Glutamatergic neuron (in vitro differentiated cells): ENCODE measurements at regions not wholly inside any gene's neighbourhood (a gene's known extent, or its start where the extent isn't known, plus 50 kb on each side); places are given as distances from the start of the nearest gene placed in this dataset.

ENCODE experiments used
- DNase-seq: peaks from one replicate; pipeline ENCODE4 v3.0.0; 2022
- H3K27ac Mint-ChIP-seq: one replicate; pipeline ENCODE4 v1.8.0; 2020; ENCODE audit warnings: mild to moderate bottlenecking, mixed read lengths, inconsistent platforms; ENCODE audit not compliant: unreplicated experiment
- H3K27me3 Mint-ChIP-seq: one replicate; pipeline ENCODE4 v1.8.0; 2020; ENCODE audit warnings: mild to moderate bottlenecking, moderate library complexity, mixed read lengths, inconsistent platforms; ENCODE audit not compliant: unreplicated experiment
- H3K36me3 Mint-ChIP-seq: one replicate; pipeline ENCODE4 v1.8.0; 2020; ENCODE audit warnings: mild to moderate bottlenecking, mixed read lengths, inconsistent platforms; ENCODE audit not compliant: unreplicated experiment
- H3K4me1 Mint-ChIP-seq: one replicate; pipeline ENCODE4 v1.8.0; 2020; ENCODE audit warnings: mild to moderate bottlenecking, low read depth, mixed read lengths, inconsistent platforms; ENCODE audit not compliant: unreplicated experiment
- H3K4me3 Mint-ChIP-seq: one replicate; pipeline ENCODE4 v1.8.0; 2020; ENCODE audit warnings: mild to moderate bottlenecking, mixed read lengths, inconsistent platforms; ENCODE audit not compliant: unreplicated experiment
- H3K9me3 Mint-ChIP-seq: one replicate; pipeline ENCODE4 v1.8.0; 2020; ENCODE audit warnings: mild to moderate bottlenecking, moderate library complexity, mixed read lengths, inconsistent platforms; ENCODE audit not compliant: unreplicated experiment
- TF ChIP-seq, protein P1 (sequence below): fragments of 200-600 bp; sonication (generic); IDR thresholded peaks from one replicate; pipeline ENCODE4 v1.5.0; 2021; ENCODE audit not compliant: partially characterized antibody, unreplicated experiment

DNA sequence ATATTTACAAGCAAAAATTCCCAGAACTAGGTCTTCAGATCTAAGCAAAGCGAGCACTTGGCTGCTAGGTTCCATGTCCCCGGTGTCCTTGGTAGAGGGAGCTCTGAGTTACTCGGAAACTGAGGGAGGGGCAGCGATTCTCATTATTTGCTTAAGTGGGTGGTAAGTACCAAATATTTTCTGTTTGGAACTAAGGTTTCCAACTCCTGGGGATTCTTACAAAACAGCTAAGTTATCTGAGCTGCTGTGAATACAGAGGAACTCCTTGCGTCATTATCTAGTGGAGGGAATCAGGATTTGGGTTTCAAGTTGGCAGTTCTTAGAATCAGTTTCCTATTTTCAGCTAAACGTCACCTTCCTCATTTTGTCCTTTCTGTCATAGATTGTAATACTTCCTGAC, 76.8 kb upstream of the IKZF1 start:
- TF ChIP-seq, protein P1, sequence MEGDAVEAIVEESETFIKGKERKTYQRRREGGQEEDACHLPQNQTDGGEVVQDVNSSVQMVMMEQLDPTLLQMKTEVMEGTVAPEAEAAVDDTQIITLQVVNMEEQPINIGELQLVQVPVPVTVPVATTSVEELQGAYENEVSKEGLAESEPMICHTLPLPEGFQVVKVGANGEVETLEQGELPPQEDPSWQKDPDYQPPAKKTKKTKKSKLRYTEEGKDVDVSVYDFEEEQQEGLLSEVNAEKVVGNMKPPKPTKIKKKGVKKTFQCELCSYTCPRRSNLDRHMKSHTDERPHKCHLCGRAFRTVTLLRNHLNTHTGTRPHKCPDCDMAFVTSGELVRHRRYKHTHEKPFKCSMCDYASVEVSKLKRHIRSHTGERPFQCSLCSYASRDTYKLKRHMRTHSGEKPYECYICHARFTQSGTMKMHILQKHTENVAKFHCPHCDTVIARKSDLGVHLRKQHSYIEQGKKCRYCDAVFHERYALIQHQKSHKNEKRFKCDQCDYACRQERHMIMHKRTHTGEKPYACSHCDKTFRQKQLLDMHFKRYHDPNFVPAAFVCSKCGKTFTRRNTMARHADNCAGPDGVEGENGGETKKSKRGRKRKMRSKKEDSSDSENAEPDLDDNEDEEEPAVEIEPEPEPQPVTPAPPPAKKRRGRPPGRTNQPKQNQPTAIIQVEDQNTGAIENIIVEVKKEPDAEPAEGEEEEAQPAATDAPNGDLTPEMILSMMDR = no peak
- H3K27me3 Mint-ChIP-seq = no peaks in the 10 kb centered on the region

DNA sequence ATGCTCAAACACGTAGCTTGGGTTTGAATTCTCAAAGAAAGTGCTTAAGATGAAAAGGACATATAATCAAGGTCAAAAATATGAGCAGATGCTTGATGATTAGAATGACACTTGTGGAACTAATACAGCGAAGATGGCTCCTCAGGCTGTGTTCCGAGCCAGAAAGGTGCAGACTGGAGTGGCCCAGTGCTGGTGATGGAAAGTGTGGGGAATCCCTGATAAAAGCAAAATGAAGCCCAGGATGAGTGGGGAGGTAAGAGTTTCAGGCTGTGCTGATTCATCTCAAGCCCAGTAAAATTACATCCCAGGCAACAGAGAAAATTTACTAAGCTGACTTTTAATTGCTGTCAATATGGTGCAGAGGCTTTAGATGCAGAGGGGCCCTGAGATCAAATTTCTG, 77.8 kb upstream of the IKZF1 start:
- peaks cover 4% of the 10 kb centered on the region for H3K9me3 Mint-ChIP-seq
- H3K27ac Mint-ChIP-seq = no peak overlapping the region
- TF ChIP-seq, protein P1 = no peak
- DNase-seq = no peak
- H3K27me3 Mint-ChIP-seq = no peaks in the 10 kb centered on the region
- H3K4me3 Mint-ChIP-seq = no peak overlapping the region
- no peaks in the 10 kb centered on the region for H3K36me3 Mint-ChIP-seq
- H3K4me1 Mint-ChIP-seq = no peaks in the 10 kb centered on the region

More for the DNA sequence above, 76.8 kb upstream of the IKZF1 start:
- no peak for DNase-seq
- Mint-ChIP-seq H3K4me1 (no peaks in the 10 kb centered on the region), H3K27ac (no peak overlapping the region), H3K9me3 (peaks cover 4% of the 10 kb centered on the region), H3K4me3 (no peak overlapping the region), H3K36me3 (no peaks in the 10 kb centered on the region)

DNA sequence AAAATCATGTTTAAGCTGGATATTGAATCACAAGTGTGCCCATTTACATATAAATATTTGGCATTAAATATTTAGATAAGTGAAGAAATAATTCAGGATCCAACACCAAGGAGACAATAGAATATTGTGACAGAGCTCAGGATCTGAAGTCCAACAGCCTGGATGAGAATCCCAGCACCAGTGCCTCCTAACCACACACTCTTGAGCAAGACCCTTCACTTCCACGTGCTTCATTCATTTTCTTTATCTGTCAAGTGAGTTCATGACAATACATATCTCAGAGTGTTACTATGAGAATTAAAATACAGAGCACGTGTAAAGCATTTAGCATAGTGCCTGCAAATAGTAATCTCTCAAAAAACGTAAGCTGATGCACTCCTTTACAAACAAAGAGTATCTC, 78.4 kb upstream of the IKZF1 start:
- no peaks in the 10 kb centered on the region for H3K4me1 Mint-ChIP-seq
- no peaks in the 10 kb centered on the region for H3K27me3 Mint-ChIP-seq
- H3K9me3 Mint-ChIP-seq = peaks cover 4% of the 10 kb centered on the region
- no peak for DNase-seq
- H3K4me3 Mint-ChIP-seq = no peak overlapping the region
- TF ChIP-seq, protein P1 = no peak
- H3K36me3 Mint-ChIP-seq = no peaks in the 10 kb centered on the region
- no peak overlapping the region for H3K27ac Mint-ChIP-seq

DNA sequence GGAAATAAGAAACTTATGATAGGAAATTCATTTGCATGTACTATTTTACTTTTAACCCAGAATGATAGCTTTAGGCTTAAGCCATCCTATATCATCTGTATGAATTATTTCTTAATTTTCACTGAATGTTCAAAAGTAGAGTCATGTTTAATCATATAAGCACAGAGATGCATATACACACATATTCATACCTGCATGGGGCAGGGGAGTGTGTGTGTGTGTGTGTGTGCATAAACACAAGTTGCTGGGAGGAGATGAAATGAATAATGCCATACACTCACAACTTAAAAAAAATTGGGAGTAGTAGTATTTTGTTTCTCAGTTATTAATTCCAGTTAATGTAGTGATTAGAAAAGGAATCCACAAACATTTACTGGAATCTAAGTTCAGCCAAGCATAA, 83.1 kb upstream of the IKZF1 start:
- no peak overlapping the region for H3K27ac Mint-ChIP-seq
- DNase-seq = no peak
- no peaks in the 10 kb centered on the region for H3K4me1 Mint-ChIP-seq
- H3K36me3 Mint-ChIP-seq = no peaks in the 10 kb centered on the region
- peaks cover 3% of the 10 kb centered on the region for H3K27me3 Mint-ChIP-seq
- TF ChIP-seq, protein P1 = no peak
- no peak overlapping the region for H3K4me3 Mint-ChIP-seq
- no peaks in the 10 kb centered on the region for H3K9me3 Mint-ChIP-seq

DNA sequence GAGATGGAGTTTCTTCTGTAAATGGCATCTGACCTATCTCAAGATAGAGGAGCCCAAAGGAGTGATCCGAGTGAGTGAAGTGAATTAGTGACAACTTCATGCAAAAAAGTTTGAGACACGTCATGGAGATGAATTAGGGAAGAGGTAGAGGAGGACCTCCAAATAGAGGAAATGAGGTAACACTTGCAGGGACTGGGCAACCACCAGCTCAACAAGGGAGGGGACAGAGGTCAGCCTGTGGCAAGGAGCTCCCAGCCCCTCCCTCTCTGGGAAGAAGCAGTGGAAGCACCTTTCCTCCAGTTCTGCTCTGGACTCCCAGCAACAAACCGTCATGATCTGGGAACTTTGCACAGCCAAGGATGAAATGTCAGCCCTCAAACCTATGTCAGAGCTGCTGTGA, 83.5 kb upstream of the IKZF1 start:
- TF ChIP-seq, protein P1 = no peak
- H3K4me3 Mint-ChIP-seq = no peak overlapping the region
- H3K9me3 Mint-ChIP-seq = no peaks in the 10 kb centered on the region
- no peak overlapping the region for H3K27ac Mint-ChIP-seq
- peaks cover 3% of the 10 kb centered on the region for H3K27me3 Mint-ChIP-seq
- H3K36me3 Mint-ChIP-seq = no peaks in the 10 kb centered on the region
- no peaks in the 10 kb centered on the region for H3K4me1 Mint-ChIP-seq
- no peak for DNase-seq
